ENCODE measurements at regions not wholly inside any gene's neighbourhood (a gene's known extent, or its start where the extent isn't known, plus 50 kb on each side); places are given as distances from the start of the nearest gene placed in this dataset.

GRCh38 chr9:28363151-28363562 is 789.9 kb upstream of the C9orf72 start:
- TF ChIP-seq CTCF (tag by site-specific recombination; IDR thresholded peaks at IDR 0.05) = no peak
- TF ChIP-seq ATF2 (tag by site-specific recombination; IDR thresholded peaks at IDR 0.05; ENCODE audit: low read depth) = no peak
- no peak for TF ChIP-seq ZBTB7A (tag by site-specific recombination; IDR thresholded peaks at IDR 0.05; ENCODE audit: low read depth)
- no peak for TF ChIP-seq SALL2 (tag by site-specific recombination; IDR thresholded peaks at IDR 0.05; ENCODE audit: borderline replicate concordance)
- TF ChIP-seq ZFHX2 (tag by site-specific recombination; conservative IDR thresholded peaks at IDR 0.05) = no peak
- TF ChIP-seq ZSCAN4 (tag by site-specific recombination; IDR thresholded peaks at IDR 0.05) = no peak
- TF ChIP-seq, protein P1, sequence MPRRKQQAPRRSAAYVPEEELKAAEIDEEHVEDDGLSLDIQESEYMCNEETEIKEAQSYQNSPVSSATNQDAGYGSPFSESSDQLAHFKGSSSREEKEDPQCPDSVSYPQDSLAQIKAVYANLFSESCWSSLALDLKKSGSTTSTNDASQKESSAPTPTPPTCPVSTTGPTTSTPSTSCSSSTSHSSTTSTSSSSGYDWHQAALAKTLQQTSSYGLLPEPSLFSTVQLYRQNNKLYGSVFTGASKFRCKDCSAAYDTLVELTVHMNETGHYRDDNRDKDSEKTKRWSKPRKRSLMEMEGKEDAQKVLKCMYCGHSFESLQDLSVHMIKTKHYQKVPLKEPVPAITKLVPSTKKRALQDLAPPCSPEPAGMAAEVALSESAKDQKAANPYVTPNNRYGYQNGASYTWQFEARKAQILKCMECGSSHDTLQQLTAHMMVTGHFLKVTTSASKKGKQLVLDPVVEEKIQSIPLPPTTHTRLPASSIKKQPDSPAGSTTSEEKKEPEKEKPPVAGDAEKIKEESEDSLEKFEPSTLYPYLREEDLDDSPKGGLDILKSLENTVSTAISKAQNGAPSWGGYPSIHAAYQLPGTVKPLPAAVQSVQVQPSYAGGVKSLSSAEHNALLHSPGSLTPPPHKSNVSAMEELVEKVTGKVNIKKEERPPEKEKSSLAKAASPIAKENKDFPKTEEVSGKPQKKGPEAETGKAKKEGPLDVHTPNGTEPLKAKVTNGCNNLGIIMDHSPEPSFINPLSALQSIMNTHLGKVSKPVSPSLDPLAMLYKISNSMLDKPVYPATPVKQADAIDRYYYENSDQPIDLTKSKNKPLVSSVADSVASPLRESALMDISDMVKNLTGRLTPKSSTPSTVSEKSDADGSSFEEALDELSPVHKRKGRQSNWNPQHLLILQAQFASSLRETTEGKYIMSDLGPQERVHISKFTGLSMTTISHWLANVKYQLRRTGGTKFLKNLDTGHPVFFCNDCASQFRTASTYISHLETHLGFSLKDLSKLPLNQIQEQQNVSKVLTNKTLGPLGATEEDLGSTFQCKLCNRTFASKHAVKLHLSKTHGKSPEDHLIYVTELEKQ (tag by site-specific recombination; IDR thresholded peaks at IDR 0.05; ENCODE audit: borderline replicate concordance) = no peak
- no peak for TF ChIP-seq ZNF335 (tag by site-specific recombination; conservative IDR thresholded peaks at IDR 0.05)
- TF ChIP-seq REST (tag by site-specific recombination; IDR thresholded peaks at IDR 0.05) = no peak
- TF ChIP-seq ZNF138 (tag by site-specific recombination; IDR thresholded peaks at IDR 0.05; ENCODE audit: borderline replicate concordance) = no peak
- TF ChIP-seq ZNF280C (tag by site-specific recombination; IDR thresholded peaks at IDR 0.05) = no peak

Data from HEK293 (cell line).